HepG2 (cell line): ENCODE measurements at regions not wholly inside any gene's neighbourhood (a gene's known extent, or its start where the extent isn't known, plus 50 kb on each side); places are given as distances from the start of the nearest gene placed in this dataset.

Source experiments
- ATAC-seq: fragments of 200-7000 bp; cut with Tn5 transposase; 3 replicates; pipeline ENCODE4 v1.9.1; 2020; ENCODE audit warnings: mild to moderate bottlenecking, moderate library complexity
- BruUV-seq: library from RNA; stranded (reverse); fragments of 400-500 nt; replicated peaks from 2 replicates; lab custom pipeline; 2021; lab: Mats Ljungman, UMichigan
- CTCF ChIA-PET: fragments of 300-600 bp; formaldehyde crosslinking; extraction: SDS; loops from one replicate; lab custom pipeline; 2021; ENCODE audit warnings: low total read pairs, inconsistent platforms, low intra/inter-chr PET ratio; lab: Yijun Ruan, JAX
- POLR2A ChIA-PET: fragments of 350-600 bp; sonication (Branson Sonifier 250); formaldehyde crosslinking; loops from one replicate; lab custom pipeline; 2020; ENCODE audit warnings: antibody characterized with exemption, inconsistent platforms; lab: Yijun Ruan, JAX
- DNase-seq: peaks from one replicate; pipeline ENCODE4 v3.0.0-alpha.2; 2015; ENCODE audit warnings: low spot score
- FAIRE-seq: peaks from 3 replicates; lab custom pipeline; 2011; peaks lifted over from hg19 to GRCh38; lab: Jason Lieb, UNC
- H2AFZ ChIP-seq: one replicate; pipeline ENCODE4 v1.6.1; 2011; ENCODE audit warnings: low read length, inconsistent platforms
- H3K27ac ChIP-seq: fragments of 300-600 bp; 3 replicates; pipeline ENCODE4 v1.8.0; 2011; ENCODE audit warnings: mixed run types, mild to moderate bottlenecking, mixed read lengths, low read length, inconsistent platforms; ENCODE audit not compliant: insufficient read depth; ENCODE audit errors: extremely low read length
- H3K27me3 ChIP-seq, 2 experiments: fragments of 200-600 bp in 1 of 2; 2 replicates in 1 of 2; 3 replicates in 1 of 2; pipeline versions ENCODE4 v1.6.0 to v1.8.0; 2011; ENCODE audit warnings: low read length in 2 of 2, mild to moderate bottlenecking in 2 of 2, moderate library complexity in 2 of 2, inconsistent platforms in 1 of 2; ENCODE audit not compliant: insufficient read depth in 2 of 2, control insufficient read depth in 1 of 2
- H3K36me3 ChIP-seq, 2 experiments: fragments of 200-600 bp in 1 of 2; replicated peaks in 1 of 2; 2 replicates in 1 of 2; 3 replicates in 1 of 2; pipeline versions ENCODE4 v1.5.1 to v1.8.0; 2011; ENCODE audit warnings: low read length in 2 of 2, inconsistent platforms in 1 of 2; ENCODE audit not compliant: insufficient read depth in 2 of 2, control insufficient read depth in 1 of 2
- H3K4me1 ChIP-seq: 2 replicates; pipeline ENCODE4 v1.5.1; 2012; ENCODE audit warnings: low read length, inconsistent platforms; ENCODE audit not compliant: insufficient read depth
- H3K4me2 ChIP-seq: 2 replicates; pipeline ENCODE4 v1.6.0; 2011; ENCODE audit warnings: low read depth, low read length, inconsistent platforms
- H3K4me3 ChIP-seq, 3 experiments: fragments of 200-600 bp in 1 of 3; sonication (generic), shearing (Covaris generic) in 1 of 3; replicated peaks in 1 of 3; 2 replicates each; pipeline ENCODE4 v1.5.1; 2011 to 2016; ENCODE audit warnings: low read length in 3 of 3, inconsistent platforms in 2 of 3, low read depth in 2 of 3, mild to moderate bottlenecking in 2 of 3, control low read depth in 1 of 3, mixed read lengths in 1 of 3; ENCODE audit not compliant: insufficient read depth in 1 of 3
- H3K79me2 ChIP-seq: one replicate; pipeline ENCODE4 v1.6.1; 2011; ENCODE audit warnings: low read length, inconsistent platforms; ENCODE audit not compliant: insufficient read depth
- H3K9ac ChIP-seq: 2 replicates; pipeline ENCODE4 v1.6.0; 2011; ENCODE audit warnings: mild to moderate bottlenecking, low read depth, low read length, inconsistent platforms; ENCODE audit not compliant: insufficient read depth
- H3K9me3 ChIP-seq: 2 replicates; pipeline ENCODE4 v1.5.1; 2012; ENCODE audit warnings: mild to moderate bottlenecking, low read length
- H4K20me1 ChIP-seq: 2 replicates; pipeline ENCODE4 v1.6.0; 2011; ENCODE audit warnings: inconsistent platforms, mild to moderate bottlenecking, low read length, moderate library complexity; ENCODE audit not compliant: insufficient read depth
- ARID4A ChIP-seq: sonication (generic); formaldehyde crosslinking; IDR thresholded peaks from 2 replicates; pipeline ENCODE4 v1.5.0; 2020; ENCODE audit warnings: mild to moderate bottlenecking, missing genetic modification reagents, borderline replicate concordance
- HOMEZ ChIP-seq: IDR thresholded peaks from 2 replicates; pipeline ENCODE4 v1.6.1; 2016; ENCODE audit warnings: low read depth
- KDM5A ChIP-seq: fragments of 200-600 bp; sonication (generic); IDR thresholded peaks from 2 replicates; pipeline ENCODE4 v1.7.0; 2018; ENCODE audit warnings: antibody characterized with exemption, mild to moderate bottlenecking, low read length, borderline replicate concordance
- MNT ChIP-seq: fragments of 450-650 bp; IDR thresholded peaks from 2 replicates; pipeline ENCODE4 v1.6.1; 2016
- POGZ ChIP-seq: sonication (generic); formaldehyde crosslinking; IDR thresholded peaks from 2 replicates; pipeline ENCODE4 v1.4.0; 2020; ENCODE audit warnings: mild to moderate bottlenecking, missing genetic modification reagents
- RFX5 ChIP-seq: IDR thresholded peaks from 2 replicates; pipeline ENCODE4 v1.6.1; 2011; ENCODE audit warnings: low read depth, low read length, improper control_type of control experiment
- SALL2 ChIP-seq: sonication (generic); formaldehyde crosslinking; IDR thresholded peaks from 2 replicates; pipeline ENCODE4 v1.8.1; 2023; ENCODE audit warnings: mild to moderate bottlenecking, missing genetic modification reagents, inconsistent platforms
- TFAP4 ChIP-seq: sonication (generic); IDR thresholded peaks from 2 replicates; pipeline ENCODE4 v1.6.1; 2016; ENCODE audit warnings: low read depth, borderline replicate concordance
- TFDP2 ChIP-seq: sonication (generic); formaldehyde crosslinking; IDR thresholded peaks from 2 replicates; pipeline ENCODE4 v1.4.0; 2020; ENCODE audit warnings: missing genetic modification reagents
- ZBTB10 ChIP-seq: sonication (generic); formaldehyde crosslinking; IDR thresholded peaks from 2 replicates; pipeline ENCODE4 v1.4.0; 2020; ENCODE audit warnings: missing genetic modification reagents, borderline replicate concordance
- ZFP36L1 ChIP-seq: sonication (generic); formaldehyde crosslinking; IDR thresholded peaks from 2 replicates; pipeline ENCODE4 v1.8.0; 2022; ENCODE audit warnings: mild to moderate bottlenecking, missing genetic modification reagents, moderate library complexity
- ZMYM3 ChIP-seq: sonication (generic); formaldehyde crosslinking; IDR thresholded peaks from 2 replicates; pipeline ENCODE4 v1.5.1; 2020; ENCODE audit warnings: mild to moderate bottlenecking, missing genetic modification reagents
- ZNF709 ChIP-seq: sonication (generic); formaldehyde crosslinking; IDR thresholded peaks from 2 replicates; pipeline ENCODE4 v1.5.0; 2020; ENCODE audit warnings: mild to moderate bottlenecking, missing genetic modification reagents
- WGBS: methylation state at CpG from one replicate; pipeline ENCODE4 v1.1.6; 2017; ENCODE audit warnings: low lambda C conversion rate; 5-methylcytosine and 5-hydroxymethylcytosine counted together
- in situ Hi-C: cut with HindIII; loops from 2 replicates; pipeline ENCODE4 v1.10.0; 2017; ENCODE audit warnings: low pct_unique_long_range_greater_than_20kb; ENCODE audit not compliant: extremely low pct_ligation_motif_present
- intact Hi-C: fragments of 100-400 bp; cut with micrococcal nuclease; formaldehyde crosslinking; loops from one replicate; pipeline ENCODE4 v1.10.0; 2022; ENCODE audit not compliant: unreplicated experiment

- Histone ChIP-seq H3K27ac (no peak overlapping the region), H3K27me3 (peaks cover 1 to 14% of the 10 kb centered on the region in 2 experiments; a peak in 2 of 5 replicates), H4K20me1 (no peaks in the 10 kb centered on the region), H3K9ac (no peak overlapping the region), H2AFZ (no peak overlapping the region), H3K9me3 (no peaks in the 10 kb centered on the region), H3K36me3 (no peaks in the 10 kb centered on the region), H3K4me1 (peaks cover 41% of the 10 kb centered on the region), H3K4me2 (no peak overlapping the region), H3K79me2 (no peaks in the 10 kb centered on the region), H3K4me3 (no peak overlapping the region)
- no peak for ATAC-seq
- ChIA-PET POLR2A (no interaction called here), CTCF (no interaction called here)
- WGBS = 100% methylated on average over 2 of the region's 4 CpGs
- FAIRE-seq = no peak
- DNase-seq = no peak
- intact Hi-C loops (no loop called here), in situ Hi-C loops (no loop called here)
- no TSS peak for BruUV-seq
- TF ChIP-seq ZFP36L1 = no peak
- TF ChIP-seq KDM5A = no peak
- no peak for TF ChIP-seq HOMEZ (CRISPR knock-in tag)
- TF ChIP-seq RFX5 = no peak
- no peak for TF ChIP-seq ZNF709 (CRISPR knock-in tag)
- no peak for TF ChIP-seq POGZ (CRISPR knock-in tag)
- TF ChIP-seq ARID4A = no peak
- no peak for TF ChIP-seq TFAP4
- TF ChIP-seq ZMYM3 (CRISPR knock-in tag) = no peak
- no peak for TF ChIP-seq MNT
- TF ChIP-seq SALL2 (CRISPR knock-in tag) = no peak
- TF ChIP-seq TFDP2 (CRISPR knock-in tag) = no peak
- no peak for TF ChIP-seq ZBTB10 (CRISPR knock-in tag)
Measured at GRCh38 chrX:39903937-39904336, 193.8 kb downstream of the BCOR start.
